Liver (tissue), 8 donors: ENCODE measurements at regions not wholly inside any gene's neighbourhood (a gene's known extent, or its start where the extent isn't known, plus 50 kb on each side); places are given as distances from the start of the nearest gene placed in this dataset.

Experiments
- DNase-seq: peaks from one replicate; pipeline ENCODE4 v3.0.0-alpha.2; 2017; ENCODE audit warnings: low spot score
- H3K27ac ChIP-seq, 2 donors: one replicate each; pipeline ENCODE4 v1.7.0; 2013; ENCODE audit warnings: inconsistent platforms in 2 of 2, low read length in 2 of 2, control low read depth in 1 of 2, low read depth in 1 of 2, mild to moderate bottlenecking in 1 of 2
- H3K27me3 ChIP-seq, 4 donors: one replicate each; pipeline versions ENCODE4 v1.6.1 to v1.7.0; 2013; ENCODE audit warnings: low read length in 3 of 4, inconsistent platforms in 1 of 4, mild to moderate bottlenecking in 1 of 4, moderate library complexity in 1 of 4; ENCODE audit not compliant: control insufficient read depth in 4 of 4, insufficient read depth in 4 of 4
- H3K36me3 ChIP-seq, 4 donors: one replicate each; pipeline versions ENCODE4 v1.6.1 to v1.7.0; 2013; ENCODE audit warnings: low read length in 3 of 4, mild to moderate bottlenecking in 3 of 4, low read depth in 1 of 4, moderate library complexity in 1 of 4; ENCODE audit not compliant: control insufficient read depth in 4 of 4, insufficient read depth in 3 of 4
- H3K4me1 ChIP-seq, 4 donors: one replicate each; pipeline versions ENCODE4 v1.6.1 to v1.7.0; 2013; ENCODE audit warnings: low read length in 3 of 4, mild to moderate bottlenecking in 3 of 4, moderate library complexity in 1 of 4; ENCODE audit not compliant: control insufficient read depth in 4 of 4, insufficient read depth in 4 of 4
- H3K4me3 ChIP-seq, 3 donors: one replicate each; pipeline versions ENCODE4 v1.6.1 to v1.7.0; 2013; ENCODE audit warnings: low read length in 3 of 3, control low read depth in 1 of 3, low read depth in 1 of 3, mild to moderate bottlenecking in 1 of 3
- H3K9ac ChIP-seq, 2 donors: one replicate each; pipeline ENCODE4 v1.7.0; 2013; ENCODE audit warnings: low read length in 2 of 2, mild to moderate bottlenecking in 2 of 2, moderate library complexity in 2 of 2, control low read depth in 1 of 2, low read depth in 1 of 2
- H3K9me3 ChIP-seq, 4 donors: one replicate each; pipeline versions ENCODE4 v1.6.1 to v1.7.0; 2013; ENCODE audit warnings: low read length in 3 of 4; ENCODE audit not compliant: control insufficient read depth in 4 of 4
- EGR1 ChIP-seq, 2 donors: IDR thresholded peaks; 2 replicates each; pipeline ENCODE4 v1.6.1; 2016 to 2018; ENCODE audit warnings: antibody characterized with exemption in 2 of 2, low read depth in 2 of 2
- FOXA1 ChIP-seq: IDR thresholded peaks from 2 replicates; pipeline ENCODE4 v1.6.1; 2016; ENCODE audit warnings: antibody characterized with exemption
- FOXA2 ChIP-seq: IDR thresholded peaks from 2 replicates; pipeline ENCODE4 v1.6.1; 2016; ENCODE audit warnings: antibody characterized with exemption
- GABPA ChIP-seq, 2 donors: IDR thresholded peaks in 1 of 2; conservative IDR thresholded peaks in 1 of 2; 2 replicates each; pipeline ENCODE4 v1.6.1; 2016; ENCODE audit warnings: antibody characterized with exemption in 2 of 2, mild to moderate bottlenecking in 1 of 2, moderate library complexity in 1 of 2
- HNF4G ChIP-seq: IDR thresholded peaks from 2 replicates; pipeline ENCODE4 v1.6.1; 2016; ENCODE audit warnings: antibody characterized with exemption
- JUND ChIP-seq, 2 donors: IDR thresholded peaks; 2 replicates each; pipeline ENCODE4 v1.6.1; 2016; ENCODE audit warnings: antibody characterized with exemption in 2 of 2
- NR2F2 ChIP-seq: IDR thresholded peaks from 2 replicates; pipeline ENCODE4 v1.6.1; 2016; ENCODE audit warnings: antibody characterized with exemption
- RAD21 ChIP-seq, 2 donors: IDR thresholded peaks; 2 replicates each; pipeline ENCODE4 v1.6.1; 2016; ENCODE audit warnings: antibody characterized with exemption in 2 of 2, mild to moderate bottlenecking in 2 of 2
- REST ChIP-seq: IDR thresholded peaks from 2 replicates; pipeline ENCODE4 v1.6.1; 2016; ENCODE audit warnings: antibody characterized with exemption, mild to moderate bottlenecking
- SP1 ChIP-seq: IDR thresholded peaks from 2 replicates; pipeline ENCODE4 v1.6.1; 2018; ENCODE audit warnings: antibody characterized with exemption, mild to moderate bottlenecking
- TAF1 ChIP-seq: conservative IDR thresholded peaks from 2 replicates; pipeline ENCODE4 v1.6.1; 2016; ENCODE audit warnings: antibody characterized with exemption, mild to moderate bottlenecking
- YY1 ChIP-seq: IDR thresholded peaks from 2 replicates; pipeline ENCODE4 v1.6.1; 2016; ENCODE audit warnings: antibody characterized with exemption, mild to moderate bottlenecking
- WGBS: extraction: QIAGEN DNeasy Blood & Tissue Kit; methylation state at CpG from one replicate; pipeline ENCODE4 v1.1.7; 2013; 5-methylcytosine and 5-hydroxymethylcytosine counted together
- TF ChIP-seq, protein P1 (sequence below): IDR thresholded peaks from 2 replicates; pipeline ENCODE4 v1.6.1; 2016; ENCODE audit warnings: antibody characterized with exemption
- TF ChIP-seq, protein P2 (sequence below): IDR thresholded peaks from 2 replicates; pipeline ENCODE4 v1.6.1; 2016; ENCODE audit warnings: antibody characterized with exemption
- TF ChIP-seq, protein P3 (sequence below): IDR thresholded peaks from 2 replicates; pipeline ENCODE4 v1.6.1; 2016; ENCODE audit warnings: antibody characterized with exemption
- TF ChIP-seq, protein P4 (sequence below): fragments of 150-350 bp; IDR thresholded peaks from 2 replicates; pipeline ENCODE4 v1.5.1; 2017; ENCODE audit warnings: improper control_type of control experiment, low read depth, low read length; ENCODE audit not compliant: missing input control
- donor health status: healthy.
- donor health status: healthy.
- donor health status: healthy.
- donor health status: healthy.
- donor health status: healthy.

GRCh38 chr12:93200291-93200917, 177.3 kb upstream of the NUDT4 start:
- H3K4me1 ChIP-seq, result no peaks in the 10 kb centered on the region
- 90% methylated on average over 7 of the region's 7 CpGs for WGBS
- TF ChIP-seq JUND (IDR thresholded peaks at IDR 0.05), result no peak
- TF ChIP-seq RAD21 (IDR thresholded peaks at IDR 0.05), result no peak
- no peak for TF ChIP-seq HNF4G
- TF ChIP-seq REST, result no peak
- TF ChIP-seq GABPA (IDR thresholded peaks at IDR 0.05 in 1 of 2, conservative IDR thresholded peaks at IDR 0.05 in 1 of 2), result no peak
- no peak for TF ChIP-seq NR2F2
- TF ChIP-seq EGR1 (IDR thresholded peaks at IDR 0.05; ENCODE audit: low read depth in 2 of 2), result no peak
- TF ChIP-seq, protein P1, sequence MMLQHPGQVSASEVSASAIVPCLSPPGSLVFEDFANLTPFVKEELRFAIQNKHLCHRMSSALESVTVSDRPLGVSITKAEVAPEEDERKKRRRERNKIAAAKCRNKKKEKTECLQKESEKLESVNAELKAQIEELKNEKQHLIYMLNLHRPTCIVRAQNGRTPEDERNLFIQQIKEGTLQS, result no peak
- no peak for TF ChIP-seq FOXA1
- TF ChIP-seq, protein P2, sequence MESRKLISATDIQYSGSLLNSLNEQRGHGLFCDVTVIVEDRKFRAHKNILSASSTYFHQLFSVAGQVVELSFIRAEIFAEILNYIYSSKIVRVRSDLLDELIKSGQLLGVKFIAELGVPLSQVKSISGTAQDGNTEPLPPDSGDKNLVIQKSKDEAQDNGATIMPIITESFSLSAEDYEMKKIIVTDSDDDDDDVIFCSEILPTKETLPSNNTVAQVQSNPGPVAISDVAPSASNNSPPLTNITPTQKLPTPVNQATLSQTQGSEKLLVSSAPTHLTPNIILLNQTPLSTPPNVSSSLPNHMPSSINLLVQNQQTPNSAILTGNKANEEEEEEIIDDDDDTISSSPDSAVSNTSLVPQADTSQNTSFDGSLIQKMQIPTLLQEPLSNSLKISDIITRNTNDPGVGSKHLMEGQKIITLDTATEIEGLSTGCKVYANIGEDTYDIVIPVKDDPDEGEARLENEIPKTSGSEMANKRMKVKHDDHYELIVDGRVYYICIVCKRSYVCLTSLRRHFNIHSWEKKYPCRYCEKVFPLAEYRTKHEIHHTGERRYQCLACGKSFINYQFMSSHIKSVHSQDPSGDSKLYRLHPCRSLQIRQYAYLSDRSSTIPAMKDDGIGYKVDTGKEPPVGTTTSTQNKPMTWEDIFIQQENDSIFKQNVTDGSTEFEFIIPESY, result no peak
- TF ChIP-seq TAF1, result no peak
- TF ChIP-seq SP1, result no peak
- TF ChIP-seq, protein P3, sequence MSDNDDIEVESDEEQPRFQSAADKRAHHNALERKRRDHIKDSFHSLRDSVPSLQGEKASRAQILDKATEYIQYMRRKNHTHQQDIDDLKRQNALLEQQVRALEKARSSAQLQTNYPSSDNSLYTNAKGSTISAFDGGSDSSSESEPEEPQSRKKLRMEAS, result no peak
- TF ChIP-seq FOXA2, result no peak
- TF ChIP-seq, protein P4, sequence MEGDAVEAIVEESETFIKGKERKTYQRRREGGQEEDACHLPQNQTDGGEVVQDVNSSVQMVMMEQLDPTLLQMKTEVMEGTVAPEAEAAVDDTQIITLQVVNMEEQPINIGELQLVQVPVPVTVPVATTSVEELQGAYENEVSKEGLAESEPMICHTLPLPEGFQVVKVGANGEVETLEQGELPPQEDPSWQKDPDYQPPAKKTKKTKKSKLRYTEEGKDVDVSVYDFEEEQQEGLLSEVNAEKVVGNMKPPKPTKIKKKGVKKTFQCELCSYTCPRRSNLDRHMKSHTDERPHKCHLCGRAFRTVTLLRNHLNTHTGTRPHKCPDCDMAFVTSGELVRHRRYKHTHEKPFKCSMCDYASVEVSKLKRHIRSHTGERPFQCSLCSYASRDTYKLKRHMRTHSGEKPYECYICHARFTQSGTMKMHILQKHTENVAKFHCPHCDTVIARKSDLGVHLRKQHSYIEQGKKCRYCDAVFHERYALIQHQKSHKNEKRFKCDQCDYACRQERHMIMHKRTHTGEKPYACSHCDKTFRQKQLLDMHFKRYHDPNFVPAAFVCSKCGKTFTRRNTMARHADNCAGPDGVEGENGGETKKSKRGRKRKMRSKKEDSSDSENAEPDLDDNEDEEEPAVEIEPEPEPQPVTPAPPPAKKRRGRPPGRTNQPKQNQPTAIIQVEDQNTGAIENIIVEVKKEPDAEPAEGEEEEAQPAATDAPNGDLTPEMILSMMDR, result no peak
- no peak for TF ChIP-seq YY1
- H3K9me3 ChIP-seq, result no peaks in the 10 kb centered on the region
- no peak overlapping the region for H3K4me3 ChIP-seq
- no peak overlapping the region for H3K27ac ChIP-seq
- H3K9ac ChIP-seq, result no peak overlapping the region
- no peak for DNase-seq
- no peaks in the 10 kb centered on the region for H3K36me3 ChIP-seq
- H3K27me3 ChIP-seq, result no peaks in the 10 kb centered on the region

DNA sequence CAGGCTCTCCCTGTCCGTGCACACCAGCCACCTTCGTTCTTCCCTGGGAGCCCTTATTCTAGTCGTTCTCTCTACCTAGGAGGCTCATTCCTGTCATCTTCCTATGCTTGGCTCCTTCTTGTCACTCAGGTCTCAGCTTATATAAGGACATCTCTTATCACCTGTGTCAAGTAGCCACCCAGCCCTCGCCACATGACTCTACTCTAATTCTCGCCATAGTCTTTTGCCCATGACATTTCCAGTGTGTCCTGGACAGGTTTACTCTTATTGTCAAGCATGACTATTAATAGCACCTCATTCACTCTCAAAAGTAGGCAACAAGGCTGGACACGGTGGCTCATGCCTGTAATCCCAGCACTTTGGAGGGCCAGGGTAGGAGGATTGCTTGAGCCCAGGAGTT, 175.7 kb upstream of the NUDT4 start:
- no peak for DNase-seq
- no peaks in the 10 kb centered on the region for H3K9me3 ChIP-seq
- TF ChIP-seq FOXA2 (no peak), TAF1 (no peak), HNF4G (no peak)
- TF ChIP-seq, protein P1, result no peak
- H3K9ac ChIP-seq, result no peak overlapping the region
- H3K4me3 ChIP-seq, result no peak overlapping the region
- no peak overlapping the region for H3K27ac ChIP-seq
- 94% methylated on average over 6 of the region's 6 CpGs for WGBS
- no peaks in the 10 kb centered on the region for H3K36me3 ChIP-seq
- no peaks in the 10 kb centered on the region for H3K4me1 ChIP-seq
- H3K27me3 ChIP-seq, result no peaks in the 10 kb centered on the region
